Keratinocyte (primary cell): ENCODE measurements at regions not wholly inside any gene's neighbourhood (a gene's known extent, or its start where the extent isn't known, plus 50 kb on each side); places are given as distances from the start of the nearest gene placed in this dataset.

Source experiments
- DNase-seq: peaks from one replicate; pipeline ENCODE4 v3.0.0-alpha.2; 2011; ENCODE audit warnings: low read depth, missing footprints, low spot score
- FAIRE-seq: peaks from 2 replicates; lab custom pipeline; 2011; peaks lifted over from hg19 to GRCh38; lab: Jason Lieb, UNC
- H2AFZ ChIP-seq: 2 replicates; pipeline ENCODE4 v1.6.0; 2012; ENCODE audit warnings: low read length, control low read depth, inconsistent platforms; ENCODE audit not compliant: control insufficient read depth
- H3K27ac ChIP-seq: 2 replicates; pipeline ENCODE4 v1.5.1; 2011; ENCODE audit warnings: low read length; ENCODE audit not compliant: control insufficient read depth, insufficient read depth
- H3K27me3 ChIP-seq: 3 replicates; pipeline ENCODE4 v1.6.0; 2011; ENCODE audit warnings: low read length; ENCODE audit not compliant: control insufficient read depth, insufficient read depth; ENCODE audit errors: extremely low read depth
- H3K36me3 ChIP-seq, 2 experiments: 2 replicates in 1 of 2; 3 replicates in 1 of 2; pipeline ENCODE4 v1.5.1; 2011; ENCODE audit warnings: low read length in 2 of 2, mild to moderate bottlenecking in 1 of 2; ENCODE audit not compliant: control insufficient read depth in 2 of 2, insufficient read depth in 2 of 2; ENCODE audit errors: extremely low read depth in 1 of 2
- H3K4me1 ChIP-seq: 3 replicates; pipeline ENCODE4 v1.5.1; 2011; ENCODE audit warnings: low read length; ENCODE audit not compliant: control insufficient read depth, insufficient read depth; ENCODE audit errors: extremely low read depth
- H3K4me2 ChIP-seq: 3 replicates; pipeline ENCODE4 v1.6.0; 2011; ENCODE audit warnings: low read depth, low read length; ENCODE audit not compliant: control insufficient read depth, insufficient read depth; ENCODE audit errors: extremely low read depth
- H3K4me3 ChIP-seq, 3 experiments: fragments of 200-600 bp in 1 of 3; sonication (generic) in 1 of 3; 2 replicates in 2 of 3; 3 replicates in 1 of 3; pipeline ENCODE4 v1.5.1; 2011 to 2016; ENCODE audit warnings: low read length in 3 of 3, mild to moderate bottlenecking in 3 of 3, control low read depth in 2 of 3, inconsistent platforms in 1 of 3, low read depth in 1 of 3, mixed read lengths in 1 of 3, mixed run types in 1 of 3, moderate library complexity in 1 of 3; ENCODE audit not compliant: control insufficient read depth in 2 of 3, insufficient read depth in 2 of 3; ENCODE audit errors: extremely low read depth in 1 of 3
- H3K79me2 ChIP-seq: 2 replicates; pipeline ENCODE4 v1.6.0; 2012; ENCODE audit warnings: low read length; ENCODE audit not compliant: control insufficient read depth, insufficient read depth
- H3K9ac ChIP-seq: 3 replicates; pipeline ENCODE4 v1.6.0; 2011; ENCODE audit warnings: low read length; ENCODE audit not compliant: control insufficient read depth, insufficient read depth; ENCODE audit errors: extremely low read depth
- H3K9me1 ChIP-seq: 3 replicates; pipeline ENCODE4 v1.6.0; 2011; ENCODE audit warnings: low read length; ENCODE audit not compliant: control insufficient read depth, insufficient read depth; ENCODE audit errors: extremely low read depth
- H3K9me3 ChIP-seq: 2 replicates; pipeline ENCODE4 v1.5.1; 2012; ENCODE audit warnings: low read depth, low read length; ENCODE audit not compliant: control insufficient read depth
- H4K20me1 ChIP-seq: 3 replicates; pipeline ENCODE4 v1.6.0; 2011; ENCODE audit warnings: low read length; ENCODE audit not compliant: control insufficient read depth, insufficient read depth; ENCODE audit errors: extremely low read depth
- EZH2 ChIP-seq: IDR thresholded peaks from one replicate; pipeline ENCODE4 v1.6.1; 2012; ENCODE audit warnings: inconsistent platforms, mild to moderate bottlenecking, low read length, moderate library complexity
- dilution Hi-C: fragments of 300-500 bp; cut with MboI; formaldehyde crosslinking; loops from one replicate; pipeline ENCODE4 v1.7.0; 2020; ENCODE audit warnings: low sequenced_read_pairs; ENCODE audit not compliant: extremely low pct_ligation_motif_present
- TF ChIP-seq, protein P1 (sequence below), 3 experiments: IDR thresholded peaks in 1 of 3; conservative IDR thresholded peaks in 1 of 3; optimal IDR thresholded peaks in 1 of 3; 2 replicates in 2 of 3; 3 replicates in 1 of 3; pipeline versions ENCODE3 to v1.5.1; 2011; ENCODE audit warnings: low read length in 3 of 3, mild to moderate bottlenecking in 3 of 3, moderate library complexity in 2 of 3, control low read depth in 1 of 3, inconsistent platforms in 1 of 3; ENCODE audit not compliant: insufficient read depth in 2 of 3; ENCODE audit errors: extremely low read depth in 1 of 3

DNA sequence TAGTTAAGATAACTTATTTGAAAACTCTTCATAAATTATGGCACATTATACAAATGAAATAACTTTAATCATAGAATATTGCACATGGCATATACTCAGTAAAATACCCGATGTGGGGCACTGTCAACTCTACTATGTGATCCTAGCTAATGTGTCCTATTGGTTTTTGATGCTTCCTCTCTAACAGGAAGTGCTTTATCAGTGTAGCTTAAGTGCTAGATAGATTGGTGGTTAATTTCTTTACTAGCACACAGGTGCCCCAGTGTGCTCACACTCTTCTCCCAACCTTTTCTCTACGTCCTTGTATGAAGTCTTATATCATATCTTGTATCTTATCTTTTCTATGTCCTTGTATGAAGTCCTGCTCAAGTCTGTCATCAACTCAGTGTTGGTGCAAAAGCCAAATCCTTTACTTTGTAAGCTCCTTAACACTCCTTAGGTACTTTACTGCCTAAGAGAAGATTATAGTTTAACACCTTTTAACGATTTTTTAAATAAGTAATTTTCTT lies 358.9 kb downstream of the CENPW start:
- Histone ChIP-seq H2AFZ (no peak overlapping the region), H3K4me2 (no peak overlapping the region), H4K20me1 (no peaks in the 10 kb centered on the region), H3K4me3 (no peak overlapping the region), H3K9me3 (no peaks in the 10 kb centered on the region), H3K27me3 (no peaks in the 10 kb centered on the region), H3K9me1 (no peaks in the 10 kb centered on the region), H3K27ac (no peak overlapping the region), H3K36me3 (no peaks in the 10 kb centered on the region), H3K9ac (no peak overlapping the region), H3K4me1 (no peaks in the 10 kb centered on the region), H3K79me2 (no peaks in the 10 kb centered on the region)
- FAIRE-seq = no peak
- dilution Hi-C loops = no loop called here
- no peak for DNase-seq
- TF ChIP-seq, protein P1, sequence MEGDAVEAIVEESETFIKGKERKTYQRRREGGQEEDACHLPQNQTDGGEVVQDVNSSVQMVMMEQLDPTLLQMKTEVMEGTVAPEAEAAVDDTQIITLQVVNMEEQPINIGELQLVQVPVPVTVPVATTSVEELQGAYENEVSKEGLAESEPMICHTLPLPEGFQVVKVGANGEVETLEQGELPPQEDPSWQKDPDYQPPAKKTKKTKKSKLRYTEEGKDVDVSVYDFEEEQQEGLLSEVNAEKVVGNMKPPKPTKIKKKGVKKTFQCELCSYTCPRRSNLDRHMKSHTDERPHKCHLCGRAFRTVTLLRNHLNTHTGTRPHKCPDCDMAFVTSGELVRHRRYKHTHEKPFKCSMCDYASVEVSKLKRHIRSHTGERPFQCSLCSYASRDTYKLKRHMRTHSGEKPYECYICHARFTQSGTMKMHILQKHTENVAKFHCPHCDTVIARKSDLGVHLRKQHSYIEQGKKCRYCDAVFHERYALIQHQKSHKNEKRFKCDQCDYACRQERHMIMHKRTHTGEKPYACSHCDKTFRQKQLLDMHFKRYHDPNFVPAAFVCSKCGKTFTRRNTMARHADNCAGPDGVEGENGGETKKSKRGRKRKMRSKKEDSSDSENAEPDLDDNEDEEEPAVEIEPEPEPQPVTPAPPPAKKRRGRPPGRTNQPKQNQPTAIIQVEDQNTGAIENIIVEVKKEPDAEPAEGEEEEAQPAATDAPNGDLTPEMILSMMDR (optimal IDR thresholded peaks at IDR 0.05 in 1 of 3, IDR thresholded peaks at IDR 0.05 in 1 of 3, conservative IDR thresholded peaks at IDR 0.05 in 1 of 3; ENCODE audit: extremely low read depth in 1 of 3, insufficient read depth in 2 of 3, low read length in 3 of 3) = no peak
- TF ChIP-seq EZH2 = no peak

DNA sequence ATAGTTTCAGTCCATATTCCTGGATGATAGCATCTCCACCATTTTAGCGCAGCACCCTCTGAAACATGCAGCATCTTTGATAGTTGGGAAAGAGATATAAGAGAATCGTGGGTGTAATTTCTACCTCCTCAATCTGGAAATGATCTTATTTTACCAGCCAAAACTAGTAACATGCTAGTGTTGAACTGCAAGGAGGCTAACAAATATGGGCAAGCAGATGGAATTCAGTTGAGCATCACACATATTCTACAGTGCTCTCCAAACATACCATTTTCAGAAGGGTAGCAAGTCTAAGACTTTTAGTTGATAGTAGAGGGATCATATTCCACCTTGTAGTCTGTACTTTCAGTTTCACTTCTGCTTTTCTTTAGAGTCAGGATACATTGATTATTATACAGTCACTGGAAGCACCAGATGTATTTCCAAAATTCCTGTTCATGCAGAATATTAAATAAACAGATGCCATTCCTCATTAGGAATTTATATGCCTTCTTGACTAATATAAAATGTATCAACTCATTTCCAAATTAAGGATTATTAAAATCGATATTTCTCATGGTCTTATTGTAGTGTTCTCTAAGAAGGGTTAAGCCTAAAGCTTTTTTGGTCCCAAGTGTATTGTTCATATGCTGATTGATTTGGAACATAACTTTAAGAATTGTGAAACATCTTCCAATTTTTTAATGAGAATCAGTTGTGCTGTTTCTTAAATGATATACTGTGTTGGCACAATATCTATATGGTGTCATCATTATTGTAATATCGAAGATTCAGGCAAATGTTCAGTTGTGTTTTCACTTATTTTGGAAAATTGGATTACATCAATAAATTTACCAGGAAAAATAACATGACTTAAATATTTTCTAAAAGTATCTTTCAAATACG lies 362.0 kb downstream of the CENPW start:
- H3K79me2 ChIP-seq = no peaks in the 10 kb centered on the region
- FAIRE-seq (no peak), DNase-seq (no peak)
- H3K4me1 ChIP-seq = no peaks in the 10 kb centered on the region
- H3K27ac ChIP-seq = no peak overlapping the region
- H3K9ac ChIP-seq = no peak overlapping the region
- H3K9me1 ChIP-seq = no peaks in the 10 kb centered on the region
- H3K36me3 ChIP-seq = no peaks in the 10 kb centered on the region
- TF ChIP-seq EZH2 = no peak
- TF ChIP-seq, protein P1 (optimal IDR thresholded peaks at IDR 0.05 in 1 of 3, IDR thresholded peaks at IDR 0.05 in 1 of 3, conservative IDR thresholded peaks at IDR 0.05 in 1 of 3; ENCODE audit: extremely low read depth in 1 of 3, insufficient read depth in 2 of 3, low read length in 3 of 3) = no peak
- no peak overlapping the region for H3K4me3 ChIP-seq
- H3K4me2 ChIP-seq = no peak overlapping the region
- H2AFZ ChIP-seq = no peak overlapping the region
- H3K27me3 ChIP-seq = no peaks in the 10 kb centered on the region
- dilution Hi-C loops = no loop called here
- H3K9me3 ChIP-seq = no peaks in the 10 kb centered on the region
- no peaks in the 10 kb centered on the region for H4K20me1 ChIP-seq
